Esophagus muscularis mucosa (tissue), 3 donors: ENCODE measurements at regions not wholly inside any gene's neighbourhood (a gene's known extent, or its start where the extent isn't known, plus 50 kb on each side); places are given as distances from the start of the nearest gene placed in this dataset.

ENCODE experiments used
- POLR2A ChIP-seq: fragments of 450-650 bp; IDR thresholded peaks from one replicate; pipeline ENCODE4 v1.6.1; 2017; ENCODE audit warnings: antibody characterized with exemption, moderate library complexity, mild to moderate bottlenecking, low read depth
- POLR2AphosphoS5 ChIP-seq, 2 donors: sonication (generic); formaldehyde crosslinking; IDR thresholded peaks; one replicate each; pipeline ENCODE4 v1.6.1; 2017; ENCODE audit warnings: antibody characterized with exemption in 2 of 2
- TF ChIP-seq, protein P1 (sequence below), 3 experiments: fragments of 200-600 bp in 2 of 3; fragments of 450-650 bp in 1 of 3; sonication (generic) in 2 of 3; IDR thresholded peaks; one replicate each; pipeline ENCODE4 v1.5.1; 2017 to 2019; ENCODE audit warnings: antibody characterized with exemption in 3 of 3, mild to moderate bottlenecking in 2 of 3, moderate library complexity in 1 of 3

DNA sequence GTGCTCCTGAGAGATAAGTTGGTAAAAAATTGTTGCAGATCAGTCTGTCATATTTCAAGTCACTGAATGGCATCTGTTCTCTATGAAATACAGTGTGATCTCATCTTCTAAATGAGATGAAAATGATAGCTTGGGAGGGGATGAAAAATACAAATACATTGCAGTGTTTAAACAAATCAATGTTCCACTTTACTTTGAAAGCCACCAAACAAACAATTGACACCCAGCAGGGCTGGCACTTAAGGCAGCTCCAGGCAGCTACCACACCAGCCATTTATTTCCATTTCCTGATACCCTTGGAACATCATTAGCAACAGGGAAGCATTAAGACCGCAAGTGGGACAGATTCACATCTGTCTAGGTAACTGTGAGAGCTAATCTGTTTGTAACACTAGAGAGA, 827.6 kb upstream of the KIF2B start:
- TF ChIP-seq, protein P1, sequence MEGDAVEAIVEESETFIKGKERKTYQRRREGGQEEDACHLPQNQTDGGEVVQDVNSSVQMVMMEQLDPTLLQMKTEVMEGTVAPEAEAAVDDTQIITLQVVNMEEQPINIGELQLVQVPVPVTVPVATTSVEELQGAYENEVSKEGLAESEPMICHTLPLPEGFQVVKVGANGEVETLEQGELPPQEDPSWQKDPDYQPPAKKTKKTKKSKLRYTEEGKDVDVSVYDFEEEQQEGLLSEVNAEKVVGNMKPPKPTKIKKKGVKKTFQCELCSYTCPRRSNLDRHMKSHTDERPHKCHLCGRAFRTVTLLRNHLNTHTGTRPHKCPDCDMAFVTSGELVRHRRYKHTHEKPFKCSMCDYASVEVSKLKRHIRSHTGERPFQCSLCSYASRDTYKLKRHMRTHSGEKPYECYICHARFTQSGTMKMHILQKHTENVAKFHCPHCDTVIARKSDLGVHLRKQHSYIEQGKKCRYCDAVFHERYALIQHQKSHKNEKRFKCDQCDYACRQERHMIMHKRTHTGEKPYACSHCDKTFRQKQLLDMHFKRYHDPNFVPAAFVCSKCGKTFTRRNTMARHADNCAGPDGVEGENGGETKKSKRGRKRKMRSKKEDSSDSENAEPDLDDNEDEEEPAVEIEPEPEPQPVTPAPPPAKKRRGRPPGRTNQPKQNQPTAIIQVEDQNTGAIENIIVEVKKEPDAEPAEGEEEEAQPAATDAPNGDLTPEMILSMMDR (IDR thresholded peaks at IDR 0.05) = no peak
- TF ChIP-seq POLR2A (no peak), POLR2AphosphoS5 (IDR thresholded peaks at IDR 0.05) (no peak)
